Adrenal gland (tissue), 5 donors: ENCODE measurements at regions not wholly inside any gene's neighbourhood (a gene's known extent, or its start where the extent isn't known, plus 50 kb on each side); places are given as distances from the start of the nearest gene placed in this dataset.

ENCODE experiments used
- CTCF ChIP-seq, 6 experiments: fragments of 450-650 bp in 4 of 6; fragments of 200-600 bp in 2 of 6; sonication (generic) in 1 of 6; IDR thresholded peaks; 1 replicate in 5 of 6; 2 replicates in 1 of 6; pipeline versions ENCODE4 v1.5.1 to v1.8.0; 2016 to 2021; ENCODE audit warnings: antibody characterized with exemption in 6 of 6, mild to moderate bottlenecking in 2 of 6, moderate library complexity in 1 of 6
- POLR2A ChIP-seq, 2 donors: fragments of 450-650 bp; IDR thresholded peaks; one replicate each; pipeline ENCODE4 v1.6.1; 2017; ENCODE audit warnings: antibody characterized with exemption in 2 of 2, mild to moderate bottlenecking in 2 of 2, moderate library complexity in 1 of 2
- donor health status: DM: no; HTN: no; CAD: no.

DNA sequence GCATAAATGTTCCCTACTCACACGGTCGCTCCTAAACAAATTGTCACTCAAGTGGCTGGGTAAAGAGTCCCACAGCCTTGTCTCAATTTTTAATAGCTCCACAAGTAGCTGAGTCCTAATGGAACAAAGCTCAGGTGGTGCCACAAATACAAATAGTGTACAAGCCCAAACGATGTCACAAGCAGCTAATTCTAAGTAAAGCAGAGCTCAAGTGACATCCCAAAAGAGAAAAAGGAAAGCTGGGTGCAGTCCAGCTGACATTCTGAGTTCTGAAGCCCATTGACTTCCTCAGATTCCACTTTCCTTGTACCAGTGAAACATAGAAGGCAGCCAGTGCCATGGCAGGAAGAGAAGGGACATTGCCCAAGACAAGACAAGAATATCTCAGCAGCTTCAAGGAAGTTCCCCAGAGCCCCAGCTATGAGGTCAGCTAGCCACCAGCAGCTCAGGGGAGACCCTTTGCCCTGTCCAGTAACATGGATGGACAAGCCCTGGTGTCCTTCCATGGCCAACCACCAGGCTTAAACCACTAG, 231.2 kb upstream of the SGCD start:
- TF ChIP-seq CTCF (IDR thresholded peaks at IDR 0.05): no peak
- no peak for TF ChIP-seq POLR2A (IDR thresholded peaks at IDR 0.05)
